Loucy (cell line): ENCODE measurements at regions not wholly inside any gene's neighbourhood (a gene's known extent, or its start where the extent isn't known, plus 50 kb on each side); places are given as distances from the start of the nearest gene placed in this dataset.

ENCODE experiments used
- CTCF ChIP-seq: fragments of 200-600 bp; sonication (generic); conservative IDR thresholded peaks from 2 replicates; pipeline ENCODE4 v1.5.1; 2014; ENCODE audit warnings: mild to moderate bottlenecking, antibody characterized with exemption, low read length
- EZH2phosphoT487 ChIP-seq: fragments of 200-600 bp; IDR thresholded peaks from 2 replicates; pipeline ENCODE4 v1.6.1; 2018; ENCODE audit warnings: antibody characterized with exemption, mild to moderate bottlenecking, moderate library complexity, borderline replicate concordance

- TF ChIP-seq CTCF (no peak), EZH2phosphoT487 (no peak)
Measured at GRCh38 chr3:117916839-117917238, 1117.8 kb downstream of the IGSF11 start.
